HG03575 (cell line): ENCODE measurements at regions not wholly inside any gene's neighbourhood (a gene's known extent, or its start where the extent isn't known, plus 50 kb on each side); places are given as distances from the start of the nearest gene placed in this dataset.
"Not testable (repeated sequence)": the region's sequence is repeated elsewhere in the genome, so short reads cannot be mapped to it uniquely, and the experiment has no call there.

Source experiments
- ATAC-seq: cut with Tn5 transposase; IDR thresholded peaks from one replicate; pipeline ENCODE4 v1.9.1; 2021; ENCODE audit not compliant: unreplicated experiment, insufficient number of reproducible peaks, low FRiP score; ENCODE audit errors: extremely low read depth

- no peak for ATAC-seq
These were observed 117.0 kb upstream of the FAM3C start for GRCh38 chr7:121513105-121513504.

GRCh38 chr7:121510858-121511482 is 114.9 kb upstream of the FAM3C start:
- no peak for ATAC-seq

GRCh38 chr7:121510302-121510701 is 114.2 kb upstream of the FAM3C start:
- ATAC-seq = no peak

- no peak for ATAC-seq
These were observed 109.6 kb upstream of the FAM3C start for GRCh38 chr7:121505540-121506182.

GRCh38 chr7:121505021-121505420 is 108.9 kb upstream of the FAM3C start:
- ATAC-seq = no peak

- ATAC-seq = no peak
These were observed 108.4 kb upstream of the FAM3C start for GRCh38 chr7:121504482-121504881.

GRCh38 chr7:121503730-121504129 is 107.6 kb upstream of the FAM3C start:
- ATAC-seq = no peak

- ATAC-seq = no peak
These were observed 106.9 kb upstream of the FAM3C start for GRCh38 chr7:121503039-121503438.

- ATAC-seq = no peak
These were observed 105.5 kb upstream of the FAM3C start for GRCh38 chr7:121501566-121501965.

- no peak for ATAC-seq
These were observed 104.4 kb upstream of the FAM3C start for GRCh38 chr7:121500360-121501058.

- ATAC-seq = no peak
These were observed 103.5 kb upstream of the FAM3C start for GRCh38 chr7:121499624-121500023.

GRCh38 chr7:121498816-121499215 is 102.7 kb upstream of the FAM3C start:
- ATAC-seq = no peak

GRCh38 chr7:121497545-121497944 is 101.4 kb upstream of the FAM3C start:
- ATAC-seq = not testable (repeated sequence)

GRCh38 chr7:121494516-121494915 is 98.4 kb upstream of the FAM3C start:
- no peak for ATAC-seq

- no peak for ATAC-seq
These were observed 97.4 kb upstream of the FAM3C start for GRCh38 chr7:121493553-121493952.

GRCh38 chr7:121490309-121490708 is 94.2 kb upstream of the FAM3C start:
- ATAC-seq = no peak

GRCh38 chr7:121489440-121489839 is 93.3 kb upstream of the FAM3C start:
- ATAC-seq = no peak

- ATAC-seq = no peak
These were observed 92.1 kb upstream of the FAM3C start for GRCh38 chr7:121488111-121488650.

GRCh38 chr7:121486590-121486989 is 90.5 kb upstream of the FAM3C start:
- no peak for ATAC-seq
